ENCODE measurements at regions not wholly inside any gene's neighbourhood (a gene's known extent, or its start where the extent isn't known, plus 50 kb on each side); places are given as distances from the start of the nearest gene placed in this dataset.

DNA sequence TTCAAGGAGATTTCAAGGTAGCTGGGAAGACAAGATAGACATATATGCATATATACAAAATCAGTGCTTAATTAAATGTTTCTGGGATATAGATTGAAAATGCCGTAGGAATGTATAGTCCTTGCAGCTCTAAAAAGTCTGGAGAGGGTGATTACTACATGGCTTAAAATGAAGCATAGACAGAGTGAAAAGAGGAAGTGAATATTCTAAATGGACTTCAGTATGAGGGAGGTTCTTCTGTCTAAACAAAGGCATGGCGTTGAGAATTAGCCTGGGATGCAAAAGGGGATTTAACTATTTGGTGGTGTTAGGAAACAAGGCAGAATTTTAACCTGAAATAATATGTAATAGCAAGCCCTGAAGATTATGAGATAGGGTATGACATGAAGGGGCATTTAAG is 141.5 kb upstream of the FRMPD4 start:
- TF ChIP-seq, protein P1, sequence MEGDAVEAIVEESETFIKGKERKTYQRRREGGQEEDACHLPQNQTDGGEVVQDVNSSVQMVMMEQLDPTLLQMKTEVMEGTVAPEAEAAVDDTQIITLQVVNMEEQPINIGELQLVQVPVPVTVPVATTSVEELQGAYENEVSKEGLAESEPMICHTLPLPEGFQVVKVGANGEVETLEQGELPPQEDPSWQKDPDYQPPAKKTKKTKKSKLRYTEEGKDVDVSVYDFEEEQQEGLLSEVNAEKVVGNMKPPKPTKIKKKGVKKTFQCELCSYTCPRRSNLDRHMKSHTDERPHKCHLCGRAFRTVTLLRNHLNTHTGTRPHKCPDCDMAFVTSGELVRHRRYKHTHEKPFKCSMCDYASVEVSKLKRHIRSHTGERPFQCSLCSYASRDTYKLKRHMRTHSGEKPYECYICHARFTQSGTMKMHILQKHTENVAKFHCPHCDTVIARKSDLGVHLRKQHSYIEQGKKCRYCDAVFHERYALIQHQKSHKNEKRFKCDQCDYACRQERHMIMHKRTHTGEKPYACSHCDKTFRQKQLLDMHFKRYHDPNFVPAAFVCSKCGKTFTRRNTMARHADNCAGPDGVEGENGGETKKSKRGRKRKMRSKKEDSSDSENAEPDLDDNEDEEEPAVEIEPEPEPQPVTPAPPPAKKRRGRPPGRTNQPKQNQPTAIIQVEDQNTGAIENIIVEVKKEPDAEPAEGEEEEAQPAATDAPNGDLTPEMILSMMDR (IDR thresholded peaks at IDR 0.05; ENCODE audit: insufficient read depth, low read depth, low read length, missing control alignments) = no peak
- DNase-seq (ENCODE audit: low read depth) = no peak
- H3K4me3 ChIP-seq (ENCODE audit: low read length) = no peak overlapping the region

DNA sequence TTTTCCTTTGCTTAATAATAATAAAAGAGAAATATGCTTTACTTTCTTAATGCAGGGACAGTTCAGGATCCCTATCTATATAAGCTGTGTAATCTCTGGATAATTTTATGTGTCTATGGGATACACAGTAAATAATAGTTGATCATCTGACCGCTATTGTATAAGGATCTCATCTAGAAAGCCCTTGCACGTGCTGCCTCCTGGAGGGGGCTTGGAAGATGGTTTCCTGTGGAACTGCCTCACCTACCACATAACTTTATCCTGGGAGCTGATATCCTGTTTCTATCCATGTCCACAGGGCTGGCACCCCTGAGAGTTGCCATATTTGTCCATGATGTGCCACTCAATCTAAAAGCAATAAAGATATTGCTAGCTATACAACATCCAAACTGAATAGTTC is 139.3 kb upstream of the FRMPD4 start:
- no peak overlapping the region for H3K4me3 ChIP-seq (ENCODE audit: low read length)
- DNase-seq (ENCODE audit: low read depth) = no peak
- TF ChIP-seq, protein P1 (IDR thresholded peaks at IDR 0.05; ENCODE audit: insufficient read depth, low read depth, low read length, missing control alignments) = no peak

DNA sequence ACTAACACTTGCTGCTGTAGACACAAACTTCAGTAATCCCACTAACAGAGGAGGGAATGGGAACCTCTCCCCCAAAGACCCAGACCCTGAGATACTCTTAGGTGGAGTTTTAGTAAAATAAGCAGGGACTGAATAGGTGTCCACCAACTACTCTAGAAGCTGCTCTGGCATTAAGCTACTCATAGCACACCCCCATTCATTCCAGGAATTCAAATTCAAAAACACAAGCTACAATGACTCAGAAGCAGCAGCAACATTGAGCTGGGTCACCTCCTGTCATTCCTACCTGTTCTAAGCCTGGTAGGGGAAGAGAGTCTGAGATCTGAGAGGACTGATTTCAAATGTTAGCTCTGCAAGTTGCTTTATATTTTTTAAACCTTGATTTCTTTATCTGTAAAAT is 135.4 kb upstream of the FRMPD4 start:
- TF ChIP-seq, protein P1 (IDR thresholded peaks at IDR 0.05; ENCODE audit: insufficient read depth, low read depth, low read length, missing control alignments) = no peak

DNA sequence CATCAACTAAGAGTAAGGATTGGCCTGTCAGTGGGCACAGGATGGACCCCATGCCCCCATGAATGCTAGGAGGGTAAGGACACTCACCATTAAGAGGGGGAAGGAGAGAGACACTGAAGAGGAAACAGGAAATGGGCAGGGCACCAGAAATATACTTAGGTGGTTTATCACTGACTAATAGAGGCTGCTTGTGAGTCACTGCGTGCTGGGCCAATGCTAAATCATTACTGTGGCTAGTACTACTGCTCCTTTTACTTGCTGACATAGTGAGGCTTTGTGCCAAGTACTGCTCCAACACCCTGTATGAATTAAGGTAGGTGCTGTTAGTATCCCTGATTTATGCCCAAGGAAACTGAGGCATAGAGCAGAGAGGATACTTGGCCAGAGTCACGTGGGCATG is 130.4 kb upstream of the FRMPD4 start:
- TF ChIP-seq, protein P1 (IDR thresholded peaks at IDR 0.05; ENCODE audit: insufficient read depth, low read depth, low read length, missing control alignments) = no peak
- no peak overlapping the region for H3K4me3 ChIP-seq (ENCODE audit: low read length)
- peak; percentile 87 for DNase-seq (ENCODE audit: low read depth)

More for the DNA sequence above, 135.4 kb upstream of the FRMPD4 start:
- peak; percentile 60 for DNase-seq (ENCODE audit: low read depth)
- H3K4me3 ChIP-seq (ENCODE audit: low read length) = no peak overlapping the region

DNA sequence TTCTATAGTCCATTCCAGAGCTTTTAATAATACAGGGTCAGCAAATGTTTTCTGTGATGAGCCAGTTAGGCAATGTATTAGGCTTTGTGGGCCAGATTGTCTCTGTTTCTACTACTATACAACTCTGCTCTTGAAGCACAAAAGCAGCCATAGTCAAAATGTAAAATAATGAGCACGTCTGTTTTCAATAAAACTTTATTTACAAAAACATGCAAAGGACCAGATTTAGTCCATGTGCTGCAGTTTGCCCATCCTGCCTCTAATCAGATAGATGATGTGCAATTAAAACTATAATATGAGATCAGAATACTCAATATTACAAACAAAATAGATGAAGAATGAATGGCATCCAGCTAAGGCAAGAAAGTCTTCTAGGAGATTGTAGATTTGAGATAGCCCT is 127.8 kb upstream of the FRMPD4 start:
- TF ChIP-seq, protein P1 (IDR thresholded peaks at IDR 0.05; ENCODE audit: insufficient read depth, low read depth, low read length, missing control alignments) = no peak
- DNase-seq (ENCODE audit: low read depth) = no peak
- no peak overlapping the region for H3K4me3 ChIP-seq (ENCODE audit: low read length)

DNA sequence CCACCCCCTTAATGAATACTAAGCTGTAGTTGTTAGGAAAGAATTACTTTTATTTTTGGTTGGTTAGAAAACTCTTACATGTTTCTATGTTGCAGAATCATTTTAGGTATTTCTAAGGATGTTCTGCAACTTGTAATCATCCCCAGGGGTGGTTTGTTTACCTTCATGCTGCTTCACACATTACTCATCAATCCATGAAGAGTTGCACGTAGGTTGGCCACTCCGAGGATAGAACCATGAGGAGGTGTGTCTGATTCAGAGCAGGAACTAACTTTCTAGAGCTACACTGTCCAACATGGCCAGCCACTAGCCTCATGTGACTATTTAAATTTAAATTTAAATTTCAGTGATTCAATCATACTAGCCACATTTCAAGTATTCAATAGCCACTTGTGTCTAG is 127.2 kb upstream of the FRMPD4 start:
- TF ChIP-seq, protein P1 (IDR thresholded peaks at IDR 0.05; ENCODE audit: insufficient read depth, low read depth, low read length, missing control alignments) = no peak
- peak; percentile 89 for DNase-seq (ENCODE audit: low read depth)
- H3K4me3 ChIP-seq (ENCODE audit: low read length) = no peak overlapping the region

DNA sequence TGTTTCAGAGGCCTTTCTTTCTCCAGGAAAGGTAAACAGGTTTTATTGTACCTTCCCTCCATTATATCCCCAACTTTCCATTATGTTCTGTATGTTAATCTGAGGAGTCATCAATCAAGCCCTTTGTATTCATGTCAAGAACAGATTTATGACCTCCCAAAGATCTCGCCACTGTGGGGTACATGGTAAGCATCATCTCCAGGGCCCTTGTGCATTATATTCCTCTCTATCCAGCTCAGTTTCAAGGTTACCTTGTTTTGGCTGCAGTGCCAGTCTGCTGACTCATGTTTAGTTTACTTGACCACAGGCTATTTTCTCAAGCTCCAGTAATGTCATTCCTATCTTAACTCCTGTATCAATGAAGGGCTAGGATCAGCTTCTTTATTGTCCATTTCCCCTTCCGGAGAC is 125.1 kb upstream of the FRMPD4 start:
- DNase-seq (ENCODE audit: low read depth) = peak; percentile 61
- TF ChIP-seq, protein P1 (IDR thresholded peaks at IDR 0.05; ENCODE audit: insufficient read depth, low read depth, low read length, missing control alignments) = no peak
- no peak overlapping the region for H3K4me3 ChIP-seq (ENCODE audit: low read length)
